Keratinocyte (primary cell): ENCODE measurements at regions not wholly inside any gene's neighbourhood (a gene's known extent, or its start where the extent isn't known, plus 50 kb on each side); places are given as distances from the start of the nearest gene placed in this dataset.

Experiments used
- EZH2 ChIP-seq: IDR thresholded peaks from one replicate; pipeline ENCODE4 v1.6.1; 2012; ENCODE audit warnings: inconsistent platforms, mild to moderate bottlenecking, low read length, moderate library complexity
- TF ChIP-seq, protein P1 (sequence below), 3 experiments: IDR thresholded peaks in 1 of 3; conservative IDR thresholded peaks in 1 of 3; optimal IDR thresholded peaks in 1 of 3; 2 replicates in 2 of 3; 3 replicates in 1 of 3; pipeline versions ENCODE3 to v1.5.1; 2011; ENCODE audit warnings: low read length in 3 of 3, mild to moderate bottlenecking in 3 of 3, moderate library complexity in 2 of 3, control low read depth in 1 of 3, inconsistent platforms in 1 of 3; ENCODE audit not compliant: insufficient read depth in 2 of 3; ENCODE audit errors: extremely low read depth in 1 of 3

DNA sequence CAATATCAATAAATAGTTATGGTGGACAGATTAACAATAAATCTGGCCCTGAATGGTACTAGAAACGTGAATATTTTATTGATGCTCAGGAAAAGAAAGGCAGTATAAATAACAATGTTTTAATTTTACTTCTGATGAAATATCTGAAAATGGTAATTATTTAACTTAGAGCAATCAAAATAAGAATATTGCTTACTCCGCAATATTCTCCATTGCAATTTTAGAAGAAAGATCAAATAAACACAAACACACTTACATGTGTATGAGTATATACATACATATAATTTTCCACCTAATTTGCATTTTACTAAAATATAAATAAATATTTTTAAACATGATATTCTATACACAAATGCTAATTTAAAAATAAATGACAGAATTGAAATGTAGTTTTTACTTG is 1130.5 kb downstream of the NCAM2 start:
- TF ChIP-seq, protein P1, sequence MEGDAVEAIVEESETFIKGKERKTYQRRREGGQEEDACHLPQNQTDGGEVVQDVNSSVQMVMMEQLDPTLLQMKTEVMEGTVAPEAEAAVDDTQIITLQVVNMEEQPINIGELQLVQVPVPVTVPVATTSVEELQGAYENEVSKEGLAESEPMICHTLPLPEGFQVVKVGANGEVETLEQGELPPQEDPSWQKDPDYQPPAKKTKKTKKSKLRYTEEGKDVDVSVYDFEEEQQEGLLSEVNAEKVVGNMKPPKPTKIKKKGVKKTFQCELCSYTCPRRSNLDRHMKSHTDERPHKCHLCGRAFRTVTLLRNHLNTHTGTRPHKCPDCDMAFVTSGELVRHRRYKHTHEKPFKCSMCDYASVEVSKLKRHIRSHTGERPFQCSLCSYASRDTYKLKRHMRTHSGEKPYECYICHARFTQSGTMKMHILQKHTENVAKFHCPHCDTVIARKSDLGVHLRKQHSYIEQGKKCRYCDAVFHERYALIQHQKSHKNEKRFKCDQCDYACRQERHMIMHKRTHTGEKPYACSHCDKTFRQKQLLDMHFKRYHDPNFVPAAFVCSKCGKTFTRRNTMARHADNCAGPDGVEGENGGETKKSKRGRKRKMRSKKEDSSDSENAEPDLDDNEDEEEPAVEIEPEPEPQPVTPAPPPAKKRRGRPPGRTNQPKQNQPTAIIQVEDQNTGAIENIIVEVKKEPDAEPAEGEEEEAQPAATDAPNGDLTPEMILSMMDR (optimal IDR thresholded peaks at IDR 0.05 in 1 of 3, IDR thresholded peaks at IDR 0.05 in 1 of 3, conservative IDR thresholded peaks at IDR 0.05 in 1 of 3; ENCODE audit: extremely low read depth in 1 of 3, insufficient read depth in 2 of 3, low read length in 3 of 3): no peak
- TF ChIP-seq EZH2: no peak
